Kidney (tissue), 13 donors: ENCODE measurements at regions not wholly inside any gene's neighbourhood (a gene's known extent, or its start where the extent isn't known, plus 50 kb on each side); places are given as distances from the start of the nearest gene placed in this dataset.
"Not testable (repeated sequence)": the region's sequence is repeated elsewhere in the genome, so short reads cannot be mapped to it uniquely, and the experiment has no call there.

ENCODE experiments used
- DNase-seq, 5 donors: peaks; one replicate each; pipeline ENCODE4 v3.0.0-alpha.2; 2013 to 2020
- FAIRE-seq: peaks from 2 replicates; lab custom pipeline; 2012; peaks lifted over from hg19 to GRCh38; lab: Jason Lieb, UNC
- H3K27ac ChIP-seq, 2 donors: one replicate each; pipeline ENCODE4 v1.7.0; 2013; ENCODE audit warnings: low read depth in 2 of 2, low read length in 2 of 2, inconsistent platforms in 1 of 2
- H3K27me3 ChIP-seq: one replicate; pipeline ENCODE4 v1.7.1; 2013; ENCODE audit warnings: low read length, inconsistent platforms; ENCODE audit not compliant: control insufficient read depth, insufficient read depth
- H3K36me3 ChIP-seq, 3 donors: one replicate each; pipeline versions ENCODE4 v1.7.0 to v1.7.1; 2013; ENCODE audit warnings: low read length in 3 of 3, control low read depth in 1 of 3, inconsistent platforms in 1 of 3; ENCODE audit not compliant: insufficient read depth in 3 of 3, control insufficient read depth in 2 of 3
- H3K4me1 ChIP-seq, 3 donors: one replicate each; pipeline versions ENCODE4 v1.7.0 to v1.7.1; 2013; ENCODE audit warnings: low read length in 3 of 3, inconsistent platforms in 1 of 3, low read depth in 1 of 3; ENCODE audit not compliant: control insufficient read depth in 2 of 3, insufficient read depth in 2 of 3
- H3K4me3 ChIP-seq, 3 donors: one replicate each; pipeline versions ENCODE4 v1.7.0 to v1.8.1; 2013; ENCODE audit warnings: low read length in 3 of 3, control low read depth in 1 of 3, inconsistent platforms in 1 of 3
- H3K9ac ChIP-seq, 3 donors: one replicate each; pipeline versions ENCODE4 v1.7.0 to v1.7.1; 2013; ENCODE audit warnings: low read length in 3 of 3, control low read depth in 1 of 3, inconsistent platforms in 1 of 3
- H3K9me3 ChIP-seq, 3 donors: one replicate each; pipeline versions ENCODE4 v1.7.0 to v1.7.1; 2013; ENCODE audit warnings: low read length in 3 of 3, control low read depth in 1 of 3, inconsistent platforms in 1 of 3; ENCODE audit not compliant: control insufficient read depth in 2 of 3, insufficient read depth in 1 of 3
- CTCF ChIP-seq: IDR thresholded peaks from 3 replicates; pipeline ENCODE4 v1.5.1; 2012; ENCODE audit warnings: mild to moderate bottlenecking, moderate library complexity, borderline replicate concordance; ENCODE audit not compliant: insufficient read depth; ENCODE audit errors: extremely low read depth
- intact Hi-C: fragments of 100-400 bp; cut with DNase I; formaldehyde crosslinking; loops from one replicate; pipeline ENCODE4 v1.11.1; 2022
- donor health status: control.
- donor health status: control.
- donor health status: control.
- donor health status: control.
- donor health status: control.
- donor health status: DM: yes; HTN: yes; CAD: no.
- donor health status: Normal renal cell carcinoma (clear cell type).

- DNase-seq (no peak), FAIRE-seq (no peak)
- Histone ChIP-seq H3K4me1 (no peaks in the 10 kb centered on the region), H3K9me3 (no peaks in the 10 kb centered on the region), H3K4me3 (no peak overlapping the region), H3K36me3 (no peaks in the 10 kb centered on the region), H3K27me3 (no peaks in the 10 kb centered on the region), H3K9ac (no peak overlapping the region), H3K27ac (no peak overlapping the region)
- no peak for TF ChIP-seq CTCF
- intact Hi-C loops, result no loop called here
Measured at GRCh38 chr6:155872961-155873360, 417.3 kb upstream of the NOX3 start.

GRCh38 chr6:155867682-155868081 lies 412.0 kb upstream of the NOX3 start:
- Histone ChIP-seq H3K9ac (no peak overlapping the region), H3K27me3 (no peaks in the 10 kb centered on the region), H3K9me3 (no peaks in the 10 kb centered on the region), H3K36me3 (no peaks in the 10 kb centered on the region), H3K4me1 (no peaks in the 10 kb centered on the region), H3K27ac (no peak overlapping the region), H3K4me3 (no peak overlapping the region)
- FAIRE-seq (no peak), DNase-seq (no peak)
- intact Hi-C loops, result no loop called here
- TF ChIP-seq CTCF, result no peak

GRCh38 chr6:155866676-155867390 lies 411.2 kb upstream of the NOX3 start:
- H3K4me1 ChIP-seq, intact Hi-C loops, H3K27ac ChIP-seq, FAIRE-seq, H3K9me3 ChIP-seq, H3K4me3 ChIP-seq, H3K9ac ChIP-seq, H3K36me3 ChIP-seq, DNase-seq, H3K27me3 ChIP-seq: not testable (repeated sequence)

- TF ChIP-seq CTCF, result no peak
- Histone ChIP-seq H3K36me3 (no peaks in the 10 kb centered on the region), H3K27me3 (no peaks in the 10 kb centered on the region), H3K9ac (no peak overlapping the region), H3K27ac (no peak overlapping the region), H3K4me3 (no peak overlapping the region), H3K4me1 (no peaks in the 10 kb centered on the region), H3K9me3 (peaks cover 0 to 5% (median 0%) of the 10 kb centered on the region in 3 donors)
- FAIRE-seq (no peak), DNase-seq (no peak)
- intact Hi-C loops, result no loop called here
Measured at GRCh38 chr6:155861821-155862220, 406.2 kb upstream of the NOX3 start.

GRCh38 chr6:155858906-155859305 lies 403.3 kb upstream of the NOX3 start:
- H3K27me3 ChIP-seq, H3K9ac ChIP-seq, H3K4me1 ChIP-seq, intact Hi-C loops, DNase-seq, H3K9me3 ChIP-seq, FAIRE-seq, H3K27ac ChIP-seq, H3K4me3 ChIP-seq, H3K36me3 ChIP-seq: not testable (repeated sequence)
